OCI-LY1 (cell line): ENCODE measurements at regions not wholly inside any gene's neighbourhood (a gene's known extent, or its start where the extent isn't known, plus 50 kb on each side); places are given as distances from the start of the nearest gene placed in this dataset.

ENCODE experiments used
- H2AFZ ChIP-seq: fragments of 200-600 bp; sonication (generic), shearing (Covaris generic); 2 replicates; pipeline ENCODE4 v1.6.0; 2014; ENCODE audit warnings: antibody characterized with exemption, mild to moderate bottlenecking, low read length
- H3F3A ChIP-seq: fragments of 200-600 bp; sonication (generic), shearing (Covaris generic); 2 replicates; pipeline ENCODE4 v1.6.0; 2014; ENCODE audit warnings: mild to moderate bottlenecking, antibody characterized with exemption, low read length, moderate library complexity; ENCODE audit not compliant: insufficient read depth
- H3K27ac ChIP-seq: fragments of 200-600 bp; sonication (generic); 2 replicates; pipeline ENCODE4 v1.5.1; 2014; ENCODE audit warnings: low read length, mixed run types, mild to moderate bottlenecking, low read depth; ENCODE audit not compliant: poor library complexity, severe bottlenecking
- H3K27me3 ChIP-seq: fragments of 200-600 bp; sonication (generic); 2 replicates; pipeline ENCODE4 v1.6.0; 2014; ENCODE audit warnings: antibody characterized with exemption, mild to moderate bottlenecking, low read length, moderate library complexity; ENCODE audit not compliant: insufficient read depth
- H3K36me3 ChIP-seq: fragments of 200-600 bp; sonication (generic); 2 replicates; pipeline ENCODE4 v1.6.1; 2014; ENCODE audit warnings: mild to moderate bottlenecking, antibody characterized with exemption, low read length, moderate library complexity, mixed read lengths; ENCODE audit not compliant: insufficient read depth
- H3K4me1 ChIP-seq: fragments of 200-600 bp; sonication (generic); 2 replicates; pipeline ENCODE4 v1.5.1; 2014; ENCODE audit warnings: mild to moderate bottlenecking, low read length, moderate library complexity; ENCODE audit not compliant: insufficient read depth, severe bottlenecking
- H3K4me2 ChIP-seq: fragments of 200-600 bp; sonication (generic), shearing (Covaris generic); 2 replicates; pipeline ENCODE4 v1.6.1; 2014; ENCODE audit warnings: low read length
- H3K4me3 ChIP-seq: fragments of 200-600 bp; sonication (generic); 2 replicates; pipeline ENCODE4 v1.5.1; 2014; ENCODE audit warnings: low read length, low read depth, mild to moderate bottlenecking, mixed read lengths; ENCODE audit not compliant: poor library complexity, severe bottlenecking
- H3K79me2 ChIP-seq: fragments of 200-600 bp; shearing (Covaris generic); 2 replicates; pipeline ENCODE4 v1.6.1; 2016; ENCODE audit warnings: mixed run types, low read length, mixed read lengths; ENCODE audit not compliant: insufficient read depth
- H3K9ac ChIP-seq: fragments of 200-600 bp; sonication (generic), shearing (Covaris generic); 2 replicates; pipeline ENCODE4 v1.6.1; 2014; ENCODE audit warnings: mild to moderate bottlenecking, low read length, mixed read lengths
- H3K9me2 ChIP-seq: fragments of 200-600 bp; sonication (generic), shearing (Covaris generic); 2 replicates; pipeline ENCODE4 v1.6.1; 2014; ENCODE audit warnings: low read depth, mild to moderate bottlenecking, low read length, mixed read lengths
- H3K9me3 ChIP-seq: fragments of 200-600 bp; shearing (Covaris generic); 2 replicates; pipeline ENCODE4 v1.6.1; 2014; ENCODE audit warnings: low read length, mixed read lengths
- H4K20me1 ChIP-seq: fragments of 200-600 bp; sonication (generic), shearing (Covaris generic); 2 replicates; pipeline ENCODE4 v1.6.0; 2016; ENCODE audit warnings: mild to moderate bottlenecking, low read length; ENCODE audit not compliant: insufficient read depth
- EZH2 ChIP-seq: fragments of 200-600 bp; sonication (generic), shearing (Covaris generic); IDR thresholded peaks from 2 replicates; pipeline ENCODE4 v1.8.0; 2017; ENCODE audit warnings: borderline replicate concordance, mixed run types, mild to moderate bottlenecking, antibody characterized with exemption, low read length, moderate library complexity, mixed read lengths
- TF ChIP-seq, protein P1 (sequence below): fragments of 200-600 bp; sonication (generic), shearing (Covaris generic); IDR thresholded peaks from 2 replicates; pipeline ENCODE4 v1.5.1; 2017; ENCODE audit warnings: mild to moderate bottlenecking, antibody characterized with exemption, low read length, moderate library complexity, mixed read lengths

DNA sequence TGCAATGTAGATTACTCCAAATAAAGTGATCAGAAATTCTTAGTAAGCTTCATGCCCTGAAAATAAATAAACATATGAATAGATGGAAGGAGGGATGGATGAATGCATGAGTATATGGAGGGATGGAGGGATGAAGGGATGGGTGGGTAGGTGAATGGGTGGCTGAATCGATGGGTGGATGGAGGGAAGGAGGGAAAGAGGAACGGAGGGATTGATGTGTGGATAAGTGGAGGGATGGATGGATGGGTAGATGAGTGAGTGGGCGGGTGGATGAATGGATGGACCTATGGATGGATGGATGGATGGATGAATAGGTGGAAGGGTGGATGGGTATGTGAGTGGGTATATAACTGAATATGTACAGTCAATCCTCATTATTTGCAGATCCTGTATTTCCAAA lies 276.7 kb upstream of the ACVR2A start:
- H4K20me1 ChIP-seq: no peaks in the 10 kb centered on the region
- TF ChIP-seq, protein P1, sequence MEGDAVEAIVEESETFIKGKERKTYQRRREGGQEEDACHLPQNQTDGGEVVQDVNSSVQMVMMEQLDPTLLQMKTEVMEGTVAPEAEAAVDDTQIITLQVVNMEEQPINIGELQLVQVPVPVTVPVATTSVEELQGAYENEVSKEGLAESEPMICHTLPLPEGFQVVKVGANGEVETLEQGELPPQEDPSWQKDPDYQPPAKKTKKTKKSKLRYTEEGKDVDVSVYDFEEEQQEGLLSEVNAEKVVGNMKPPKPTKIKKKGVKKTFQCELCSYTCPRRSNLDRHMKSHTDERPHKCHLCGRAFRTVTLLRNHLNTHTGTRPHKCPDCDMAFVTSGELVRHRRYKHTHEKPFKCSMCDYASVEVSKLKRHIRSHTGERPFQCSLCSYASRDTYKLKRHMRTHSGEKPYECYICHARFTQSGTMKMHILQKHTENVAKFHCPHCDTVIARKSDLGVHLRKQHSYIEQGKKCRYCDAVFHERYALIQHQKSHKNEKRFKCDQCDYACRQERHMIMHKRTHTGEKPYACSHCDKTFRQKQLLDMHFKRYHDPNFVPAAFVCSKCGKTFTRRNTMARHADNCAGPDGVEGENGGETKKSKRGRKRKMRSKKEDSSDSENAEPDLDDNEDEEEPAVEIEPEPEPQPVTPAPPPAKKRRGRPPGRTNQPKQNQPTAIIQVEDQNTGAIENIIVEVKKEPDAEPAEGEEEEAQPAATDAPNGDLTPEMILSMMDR: no peak
- no peak for TF ChIP-seq EZH2
- no peaks in the 10 kb centered on the region for H3F3A ChIP-seq

DNA sequence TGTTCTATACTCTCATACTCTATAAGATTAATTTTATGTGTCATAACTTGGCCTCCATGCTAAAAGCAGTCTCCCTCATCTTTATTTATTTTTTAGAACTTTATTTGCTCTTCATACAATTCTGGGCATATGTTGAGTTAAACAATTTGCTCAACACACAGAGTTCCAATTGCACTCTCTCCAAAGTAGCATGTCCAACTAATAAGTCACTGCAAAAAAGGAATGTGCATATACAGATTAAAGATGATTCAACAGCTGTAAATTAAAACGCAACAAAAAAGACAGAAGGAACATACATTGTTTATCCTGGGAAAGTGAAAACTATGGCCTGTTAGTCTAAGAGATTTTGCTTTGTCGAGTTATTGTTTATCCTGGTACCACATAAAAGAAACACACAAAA lies 277.7 kb upstream of the ACVR2A start:
- Histone ChIP-seq H3K4me3 (no peak overlapping the region), H3K27me3 (no peaks in the 10 kb centered on the region), H3K4me2 (no peak overlapping the region), H4K20me1 (no peaks in the 10 kb centered on the region), H3K36me3 (no peaks in the 10 kb centered on the region), H3K9me3 (no peaks in the 10 kb centered on the region), H3F3A (no peaks in the 10 kb centered on the region), H3K27ac (no peak overlapping the region), H3K4me1 (no peaks in the 10 kb centered on the region), H3K79me2 (no peaks in the 10 kb centered on the region), H3K9me2 (no peaks in the 10 kb centered on the region), H2AFZ (no peak overlapping the region), H3K9ac (no peak overlapping the region)
- no peak for TF ChIP-seq EZH2
- TF ChIP-seq, protein P1: no peak

More for the DNA sequence above, 276.7 kb upstream of the ACVR2A start:
- no peak overlapping the region for H2AFZ ChIP-seq
- no peaks in the 10 kb centered on the region for H3K9me2 ChIP-seq
- H3K27me3 ChIP-seq: no peaks in the 10 kb centered on the region
- H3K4me2 ChIP-seq: no peak overlapping the region
- H3K27ac ChIP-seq: no peak overlapping the region
- H3K9me3 ChIP-seq: no peaks in the 10 kb centered on the region
- H3K4me1 ChIP-seq: no peaks in the 10 kb centered on the region
- H3K4me3 ChIP-seq: no peak overlapping the region
- H3K79me2 ChIP-seq: no peaks in the 10 kb centered on the region
- no peak overlapping the region for H3K9ac ChIP-seq
- no peaks in the 10 kb centered on the region for H3K36me3 ChIP-seq

DNA sequence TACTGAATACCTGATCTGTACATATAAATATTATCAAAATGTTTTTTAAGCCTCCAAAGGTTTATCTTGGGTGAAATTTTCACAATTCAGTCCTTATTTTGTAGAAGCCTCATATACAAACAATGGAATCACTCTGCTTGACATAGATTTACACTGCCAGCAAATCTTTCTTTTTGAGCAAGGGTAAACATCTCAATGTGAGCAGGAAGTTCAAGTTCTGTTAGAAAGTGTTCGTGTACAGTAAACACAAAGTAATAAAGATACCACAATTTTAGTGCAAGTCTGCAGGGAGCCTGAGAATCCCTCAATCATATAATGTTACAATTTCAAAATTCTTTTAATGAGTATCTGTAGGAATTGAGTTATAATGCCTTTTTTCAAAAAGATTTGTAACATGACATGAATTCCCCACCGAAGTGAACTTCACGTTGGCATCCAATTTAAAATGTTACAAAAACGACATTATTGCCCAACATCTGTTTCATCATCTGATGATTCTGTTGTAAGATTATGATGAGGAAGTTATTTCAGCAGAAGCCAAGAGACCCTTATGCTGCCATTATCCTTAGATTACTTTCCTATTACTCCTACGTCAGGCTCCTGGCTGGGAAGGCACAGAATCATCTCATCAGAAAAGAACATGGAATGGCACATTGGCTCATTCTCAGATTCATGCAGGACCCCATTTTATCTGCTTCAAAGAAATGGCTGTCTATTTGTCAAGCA lies 283.9 kb upstream of the ACVR2A start:
- Histone ChIP-seq H3K9me3 (no peaks in the 10 kb centered on the region), H3K4me2 (no peak overlapping the region), H3K4me1 (no peaks in the 10 kb centered on the region), H4K20me1 (no peaks in the 10 kb centered on the region), H3K27ac (no peak overlapping the region), H3K9me2 (no peaks in the 10 kb centered on the region), H2AFZ (no peak overlapping the region), H3F3A (no peaks in the 10 kb centered on the region), H3K9ac (no peak overlapping the region), H3K36me3 (no peaks in the 10 kb centered on the region), H3K4me3 (no peak overlapping the region), H3K79me2 (no peaks in the 10 kb centered on the region), H3K27me3 (no peaks in the 10 kb centered on the region)
- no peak for TF ChIP-seq EZH2
- TF ChIP-seq, protein P1: no peak
